AG04449 (cell line): ENCODE measurements at regions not wholly inside any gene's neighbourhood (a gene's known extent, or its start where the extent isn't known, plus 50 kb on each side); places are given as distances from the start of the nearest gene placed in this dataset.

Experiments
- CTCF ChIA-PET: fragments of 350-600 bp; formaldehyde crosslinking; extraction: SDS; loops from one replicate; lab custom pipeline; 2021; ENCODE audit warnings: antibody characterized with exemption; lab: Yijun Ruan, JAX
- POLR2A ChIA-PET: fragments of 400-600, 350-600 bp; formaldehyde crosslinking; extraction: SDS; loops from one replicate; lab custom pipeline; 2020; ENCODE audit warnings: antibody characterized with exemption, inconsistent platforms; lab: Yijun Ruan, JAX
- DNase-seq: peaks from one replicate; pipeline ENCODE4 v3.0.0-alpha.2; 2010; ENCODE audit warnings: low read depth, low spot score
- H3K4me3 ChIP-seq: 2 replicates; pipeline ENCODE4 v1.5.1; 2011; ENCODE audit warnings: low read depth, mild to moderate bottlenecking, control low read depth, low read length
- TF ChIP-seq, protein P1 (sequence below): IDR thresholded peaks from one replicate; pipeline ENCODE4 v1.5.1; 2011; ENCODE audit warnings: mild to moderate bottlenecking, moderate library complexity, low read length, control low read depth, inconsistent platforms; ENCODE audit not compliant: insufficient read depth; ENCODE audit errors: missing control alignments

DNA sequence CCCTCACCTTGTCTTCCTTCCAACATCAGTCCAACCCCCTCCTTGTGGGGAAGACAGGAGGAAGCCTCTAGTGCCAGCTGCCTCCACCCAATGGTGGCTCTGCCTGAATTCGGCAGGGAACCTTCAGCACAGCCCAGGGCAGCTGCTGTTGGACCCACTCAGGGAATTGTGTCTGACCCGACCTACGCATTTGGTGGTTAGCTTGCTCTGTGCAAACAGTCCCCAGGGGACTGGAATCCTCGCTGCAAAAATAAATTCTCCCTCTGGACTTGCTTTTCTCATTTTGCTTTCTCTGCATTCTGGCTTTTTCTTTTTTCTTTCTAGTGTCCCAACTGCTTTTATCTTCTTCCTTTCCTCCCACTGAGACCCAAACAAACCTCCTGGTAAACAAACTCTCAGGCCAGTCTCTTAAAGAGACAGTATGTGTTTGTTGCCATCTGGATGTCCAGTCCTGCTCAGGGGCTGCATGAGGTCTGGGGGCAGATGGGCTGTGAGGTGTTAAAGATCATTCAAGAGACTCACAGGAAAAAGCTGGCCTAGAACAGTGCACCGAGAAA is 137.7 kb upstream of the HAAO start:
- POLR2A ChIA-PET: interaction anchor here (0.9 kb wide), 1 partner anchor 13 kb away, joined by 4 read pairs; no protein-coding TSS in a partner anchor
- no peak overlapping the region; the same call in 1 of the 2 replicates for H3K4me3 ChIP-seq
- DNase-seq: no peak
- TF ChIP-seq, protein P1, sequence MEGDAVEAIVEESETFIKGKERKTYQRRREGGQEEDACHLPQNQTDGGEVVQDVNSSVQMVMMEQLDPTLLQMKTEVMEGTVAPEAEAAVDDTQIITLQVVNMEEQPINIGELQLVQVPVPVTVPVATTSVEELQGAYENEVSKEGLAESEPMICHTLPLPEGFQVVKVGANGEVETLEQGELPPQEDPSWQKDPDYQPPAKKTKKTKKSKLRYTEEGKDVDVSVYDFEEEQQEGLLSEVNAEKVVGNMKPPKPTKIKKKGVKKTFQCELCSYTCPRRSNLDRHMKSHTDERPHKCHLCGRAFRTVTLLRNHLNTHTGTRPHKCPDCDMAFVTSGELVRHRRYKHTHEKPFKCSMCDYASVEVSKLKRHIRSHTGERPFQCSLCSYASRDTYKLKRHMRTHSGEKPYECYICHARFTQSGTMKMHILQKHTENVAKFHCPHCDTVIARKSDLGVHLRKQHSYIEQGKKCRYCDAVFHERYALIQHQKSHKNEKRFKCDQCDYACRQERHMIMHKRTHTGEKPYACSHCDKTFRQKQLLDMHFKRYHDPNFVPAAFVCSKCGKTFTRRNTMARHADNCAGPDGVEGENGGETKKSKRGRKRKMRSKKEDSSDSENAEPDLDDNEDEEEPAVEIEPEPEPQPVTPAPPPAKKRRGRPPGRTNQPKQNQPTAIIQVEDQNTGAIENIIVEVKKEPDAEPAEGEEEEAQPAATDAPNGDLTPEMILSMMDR: no peak
- CTCF ChIA-PET: interaction anchor here (0.9 to 13.3 kb wide), 12 partner anchors 9 to 613 kb away, joined by 3 to 126 read pairs (median 4); no protein-coding TSS in a partner anchor

DNA sequence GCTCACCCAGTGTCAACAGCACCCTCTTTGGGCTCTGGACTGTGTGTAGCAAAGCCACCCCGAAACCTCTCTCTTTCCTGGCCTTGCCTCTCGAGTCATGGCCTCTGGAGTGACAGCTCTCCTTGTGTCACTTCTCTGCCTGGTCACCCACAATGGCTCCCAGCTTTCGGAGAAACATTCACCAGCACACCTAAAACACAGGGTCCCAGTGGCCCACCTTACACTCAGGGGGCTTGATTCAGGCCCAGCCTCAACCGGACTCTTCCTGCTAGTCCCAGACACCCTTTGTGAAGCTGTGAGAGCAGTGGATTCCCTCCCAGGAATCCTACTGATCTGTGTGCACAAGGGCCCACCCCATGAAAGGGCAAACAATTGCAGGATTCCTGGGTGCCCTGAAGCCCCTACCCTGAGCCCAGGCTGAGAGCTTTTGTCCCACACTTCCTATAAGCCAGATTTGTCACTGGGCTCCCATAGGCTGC is 137.2 kb upstream of the HAAO start:
- POLR2A ChIA-PET: interaction anchor here (0.9 kb wide), 1 partner anchor 12 kb away, joined by 4 read pairs; no protein-coding TSS in a partner anchor
- CTCF ChIA-PET: interaction anchor here (0.9 to 13.3 kb wide), 14 partner anchors 8 to 648 kb away, joined by 3 to 126 read pairs (median 5); no protein-coding TSS in a partner anchor
- no peak for DNase-seq

GRCh38 chr2:42928692-42929545 is 136.5 kb upstream of the HAAO start:
- no peak for DNase-seq
- no peak overlapping the region for H3K4me3 ChIP-seq
- CTCF ChIA-PET: interaction anchor here (0.6 to 13.3 kb wide), 15 partner anchors 9 to 648 kb away, joined by 3 to 126 read pairs (median 5); no protein-coding TSS in a partner anchor
- POLR2A ChIA-PET: no interaction called here
- TF ChIP-seq, protein P1: peak; percentile 64

More for the DNA sequence above, 137.2 kb upstream of the HAAO start:
- H3K4me3 ChIP-seq: no peak overlapping the region; the same call in 1 of the 2 replicates
- TF ChIP-seq, protein P1: no peak

DNA sequence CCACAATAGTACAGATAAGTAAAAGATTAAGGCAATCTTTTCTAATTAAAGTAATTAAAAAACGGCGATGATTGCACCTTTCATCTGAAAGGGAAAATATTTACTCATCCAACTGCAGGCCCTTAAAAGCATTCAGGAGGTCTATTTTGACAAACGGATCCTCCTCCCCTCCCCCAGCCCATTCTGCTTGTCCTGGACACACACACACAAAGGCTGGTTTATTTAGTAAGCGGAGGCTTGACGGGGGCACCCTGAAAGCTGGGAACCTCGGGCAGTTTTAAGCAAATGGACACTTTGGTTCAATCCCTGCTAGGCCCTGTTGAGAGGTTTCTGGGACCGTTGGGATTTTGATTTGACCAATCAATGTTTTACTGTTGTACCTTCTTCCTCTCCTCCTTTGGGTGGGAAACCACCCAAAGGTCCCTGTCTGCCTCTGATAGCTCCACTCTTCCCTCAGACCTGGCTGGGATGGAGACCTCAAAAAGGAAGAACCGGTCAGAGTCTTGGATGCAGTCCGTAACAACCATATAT is 135.8 kb upstream of the HAAO start:
- H3K4me3 ChIP-seq: no peak overlapping the region
- POLR2A ChIA-PET: no interaction called here
- CTCF ChIA-PET: interaction anchor here (1.0 to 13.3 kb wide), 9 partner anchors 8 to 577 kb away, joined by 3 to 126 read pairs (median 5); no protein-coding TSS in a partner anchor
- TF ChIP-seq, protein P1: no peak
- no peak for DNase-seq

- no peak overlapping the region for H3K4me3 ChIP-seq
- POLR2A ChIA-PET: no interaction called here
- TF ChIP-seq, protein P1: no peak
- CTCF ChIA-PET: interaction anchor here (1.2 to 13.3 kb wide), 11 partner anchors 9 to 556 kb away, joined by 3 to 126 read pairs (median 5); no protein-coding TSS in a partner anchor
- no peak for DNase-seq
Observed at GRCh38 chr2:42927334-42928160, 135.2 kb upstream of the HAAO start.
